ENCODE measurements at regions not wholly inside any gene's neighbourhood (a gene's known extent, or its start where the extent isn't known, plus 50 kb on each side); places are given as distances from the start of the nearest gene placed in this dataset.

- DNase-seq = no peak
These were observed 97.4 kb upstream of the ITGA1 start for GRCh38 chr5:52690236-52690768.

- no peak for DNase-seq
These were observed 95.7 kb upstream of the ITGA1 start for GRCh38 chr5:52692039-52692438.

GRCh38 chr5:52692606-52693005 is 95.1 kb upstream of the ITGA1 start:
- DNase-seq = no peak

- peak; percentile 38 for DNase-seq
These were observed 94.4 kb upstream of the ITGA1 start for GRCh38 chr5:52693280-52693679.

- DNase-seq = no peak
These were observed 93.9 kb upstream of the ITGA1 start for GRCh38 chr5:52693836-52694235.

- no peak for DNase-seq
These were observed 93.1 kb upstream of the ITGA1 start for GRCh38 chr5:52694648-52695047.

GRCh38 chr5:52702877-52703276 is 84.8 kb upstream of the ITGA1 start:
- DNase-seq = no peak

GRCh38 chr5:52703321-52703720 is 84.4 kb upstream of the ITGA1 start:
- no peak for DNase-seq

- no peak for DNase-seq
These were observed 82.0 kb upstream of the ITGA1 start for GRCh38 chr5:52705720-52706119.

- no peak for DNase-seq
These were observed 80.9 kb upstream of the ITGA1 start for GRCh38 chr5:52706775-52707174.

GRCh38 chr5:52707616-52708015 is 80.1 kb upstream of the ITGA1 start:
- no peak for DNase-seq

GRCh38 chr5:52708463-52708862 is 79.3 kb upstream of the ITGA1 start:
- no peak for DNase-seq

GRCh38 chr5:52709167-52709925 is 78.4 kb upstream of the ITGA1 start:
- no peak for DNase-seq

- no peak for DNase-seq
These were observed 77.3 kb upstream of the ITGA1 start for GRCh38 chr5:52710310-52710971.

- DNase-seq = no peak
These were observed 76.6 kb upstream of the ITGA1 start for GRCh38 chr5:52710972-52711596.

GRCh38 chr5:52712354-52712753 is 75.4 kb upstream of the ITGA1 start:
- no peak for DNase-seq

- peak; percentile 61 for DNase-seq
These were observed 62.5 kb upstream of the ITGA1 start for GRCh38 chr5:52725065-52725746.

GRCh38 chr5:52725808-52726207 is 61.9 kb upstream of the ITGA1 start:
- DNase-seq = no peak

- no peak for DNase-seq
These were observed 60.7 kb upstream of the ITGA1 start for GRCh38 chr5:52727020-52727419.

- no peak for DNase-seq
These were observed 60.1 kb upstream of the ITGA1 start for GRCh38 chr5:52727576-52727975.

- DNase-seq = no peak
These were observed 59.5 kb upstream of the ITGA1 start for GRCh38 chr5:52728224-52728623.

GRCh38 chr5:52728686-52729085 is 59.0 kb upstream of the ITGA1 start:
- no peak for DNase-seq

- no peak for DNase-seq
These were observed 56.3 kb upstream of the ITGA1 start for GRCh38 chr5:52731274-52732027.

Measured in stimulated activated CD4-positive, alpha-beta T cell treated with anti-CD3 and anti-CD28 coated beads, Interleukin-4, amount 100 ng/mL, for 24 hours (primary cell).